AG09319 (cell line): ENCODE measurements at regions not wholly inside any gene's neighbourhood (a gene's known extent, or its start where the extent isn't known, plus 50 kb on each side); places are given as distances from the start of the nearest gene placed in this dataset.

Experiments used
- DNase-seq: peaks from one replicate; pipeline ENCODE4 v3.0.0-alpha.2; 2010; ENCODE audit warnings: low read depth; ENCODE audit errors: extremely low read depth
- CTCF ChIP-seq: IDR thresholded peaks from 2 replicates; pipeline ENCODE4 v1.5.1; 2011; ENCODE audit warnings: low read depth, mild to moderate bottlenecking, inconsistent platforms, low read length, moderate library complexity

DNA sequence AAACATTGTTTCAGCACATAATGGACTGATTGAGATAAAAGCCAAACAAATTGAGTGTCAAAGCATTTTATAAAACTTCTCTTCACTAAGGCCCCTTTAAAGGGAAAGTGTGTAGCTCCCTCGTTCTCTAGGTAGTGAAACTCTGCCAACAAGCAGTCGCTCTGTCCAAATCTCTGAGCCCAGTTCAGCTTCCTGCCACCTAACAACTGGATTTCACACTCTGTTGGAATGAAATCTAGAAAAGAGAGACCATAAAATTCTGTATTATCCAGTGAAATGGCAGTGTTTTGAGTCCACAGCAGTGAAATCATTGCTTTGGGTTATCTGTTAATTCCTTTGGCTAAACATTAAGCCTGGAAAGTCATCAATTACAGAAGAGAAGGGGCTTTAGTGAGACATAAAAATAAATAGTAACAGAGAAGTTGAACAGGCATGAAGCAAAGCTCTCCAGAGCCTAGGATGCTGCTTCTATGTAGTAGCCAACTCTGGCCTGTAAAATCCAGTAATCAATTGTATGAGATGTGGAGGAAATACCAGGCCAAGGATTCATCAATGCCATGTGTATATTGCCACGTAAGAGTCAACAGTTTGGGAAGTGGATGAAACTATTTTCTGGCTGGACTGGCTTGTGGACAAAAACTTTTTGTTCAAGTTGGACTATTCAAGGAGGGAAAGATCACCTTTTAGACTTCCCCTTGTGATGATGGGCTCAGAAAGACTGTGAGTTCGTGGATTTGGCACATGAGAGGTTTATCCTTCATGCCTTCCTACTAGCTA is 122.5 kb downstream of the WIF1 start:
- no peak for DNase-seq
- TF ChIP-seq CTCF: no peak

DNA sequence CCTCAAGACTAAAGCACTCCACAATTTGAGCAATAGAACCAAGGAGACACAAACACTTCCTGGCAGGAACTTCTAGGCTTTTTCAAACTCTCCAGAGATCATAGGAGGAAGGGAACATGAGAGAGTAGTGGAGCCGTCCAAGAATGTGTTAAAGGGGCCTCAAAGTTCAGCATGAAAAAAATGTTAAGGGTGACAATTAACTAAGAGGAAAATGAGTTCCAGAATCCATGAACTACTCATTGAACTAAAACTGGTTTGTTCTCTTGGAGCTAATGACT is 122.0 kb downstream of the WIF1 start:
- TF ChIP-seq CTCF: no peak

More for the DNA sequence above, 122.0 kb downstream of the WIF1 start:
- no peak for DNase-seq
